Fibroblast of skin of left quadriceps (primary cell): ENCODE measurements at regions not wholly inside any gene's neighbourhood (a gene's known extent, or its start where the extent isn't known, plus 50 kb on each side); places are given as distances from the start of the nearest gene placed in this dataset.
"Not testable (repeated sequence)": the region's sequence is repeated elsewhere in the genome, so short reads cannot be mapped to it uniquely, and the experiment has no call there.

Source experiments
- DNase-seq, 2 experiments: peaks; one replicate each; pipeline ENCODE4 v3.0.0-alpha.2; 2013; ENCODE audit warnings: low read depth in 2 of 2

- DNase-seq, result no peak
Observed at GRCh38 chr6:109255087-109255486, 127.2 kb downstream of the CD164 start.

DNA sequence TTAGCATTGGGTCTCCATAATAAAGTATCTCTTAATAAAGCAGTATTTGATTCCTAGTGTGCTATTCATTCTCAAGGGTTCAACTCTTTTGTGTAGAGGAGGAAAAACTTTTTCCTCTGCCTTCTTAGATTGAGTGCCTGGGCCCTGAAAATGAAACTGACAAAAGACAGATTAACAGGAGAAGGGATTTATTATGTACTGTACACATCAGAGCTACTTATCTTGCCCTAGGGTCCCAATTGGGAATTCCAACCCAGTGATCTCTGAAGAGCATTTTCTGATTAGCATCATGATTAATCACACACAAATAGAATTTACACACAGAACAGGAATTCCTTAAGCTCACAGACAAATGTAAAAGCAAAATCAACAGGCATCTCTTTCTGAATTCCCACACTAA is 128.9 kb downstream of the CD164 start:
- no peak for DNase-seq

GRCh38 chr6:109252261-109253041 is 129.8 kb downstream of the CD164 start:
- DNase-seq, result no peak

- no peak for DNase-seq
Observed at GRCh38 chr6:109251839-109252238, 130.4 kb downstream of the CD164 start.

GRCh38 chr6:109250544-109251156 is 131.6 kb downstream of the CD164 start:
- DNase-seq, result not testable (repeated sequence)

DNA sequence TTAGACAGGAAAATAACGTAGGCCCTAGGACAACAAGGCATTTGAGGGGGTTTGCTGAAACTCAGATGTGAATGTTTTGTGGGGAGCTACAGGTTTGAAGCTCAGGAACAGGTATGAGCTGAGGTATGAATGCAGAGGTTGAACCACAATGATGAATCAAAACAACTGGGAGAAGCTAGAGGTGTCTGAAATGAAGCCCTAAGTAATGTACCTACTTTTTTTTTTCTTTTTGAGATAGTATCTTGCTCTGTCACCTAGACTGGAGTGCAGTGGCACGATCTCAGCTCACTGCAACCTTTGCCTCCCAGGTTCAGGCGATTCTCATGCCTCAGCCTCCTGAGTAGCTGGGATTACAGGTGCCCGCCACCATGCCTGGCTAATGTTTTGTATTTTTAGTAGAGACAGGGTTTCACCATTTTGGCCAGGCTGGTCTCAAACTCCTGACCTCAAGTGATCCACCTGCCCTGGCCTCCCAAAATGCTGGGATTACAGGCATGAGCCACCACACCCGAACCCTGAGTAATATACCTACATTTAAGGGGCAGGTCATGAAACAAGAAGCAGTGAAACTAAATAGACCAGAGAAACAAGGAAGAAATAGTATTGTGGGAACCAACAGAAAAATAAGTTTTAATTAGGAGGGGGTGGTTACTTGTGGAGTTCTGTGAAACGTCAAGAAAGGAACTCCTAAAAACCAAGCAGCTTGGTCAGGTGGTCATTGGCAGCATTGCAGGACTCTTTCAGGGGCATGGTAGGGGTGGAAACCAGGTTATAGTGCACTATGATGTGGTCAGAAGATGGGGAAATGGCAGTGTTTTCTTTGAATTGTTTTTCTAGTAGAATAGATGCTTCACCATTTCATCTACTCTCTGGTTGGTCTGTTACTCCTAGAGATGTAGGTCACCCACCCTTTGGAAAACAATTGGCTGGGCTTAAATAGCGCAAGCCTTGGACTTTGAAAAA is 138.1 kb downstream of the CD164 start:
- no peak for DNase-seq

DNA sequence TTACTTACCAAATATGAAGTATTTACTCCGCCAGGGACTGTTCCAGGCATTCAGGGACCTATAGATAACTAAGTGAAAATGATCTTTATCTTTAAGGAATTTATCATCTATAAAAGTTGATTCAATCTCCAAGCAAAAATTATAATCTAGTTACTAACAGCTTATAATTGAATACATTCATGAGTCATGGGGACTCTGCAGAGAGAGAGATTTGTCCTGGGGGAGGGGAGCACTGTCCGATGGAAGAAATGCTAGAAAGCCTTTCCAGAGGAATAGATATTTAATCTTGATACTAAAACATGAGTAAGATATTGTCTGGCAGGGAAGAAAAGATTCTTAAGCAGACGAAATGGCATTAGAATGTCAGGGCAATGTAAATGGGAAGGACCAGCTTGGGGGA is 139.3 kb downstream of the CD164 start:
- no peak for DNase-seq

DNA sequence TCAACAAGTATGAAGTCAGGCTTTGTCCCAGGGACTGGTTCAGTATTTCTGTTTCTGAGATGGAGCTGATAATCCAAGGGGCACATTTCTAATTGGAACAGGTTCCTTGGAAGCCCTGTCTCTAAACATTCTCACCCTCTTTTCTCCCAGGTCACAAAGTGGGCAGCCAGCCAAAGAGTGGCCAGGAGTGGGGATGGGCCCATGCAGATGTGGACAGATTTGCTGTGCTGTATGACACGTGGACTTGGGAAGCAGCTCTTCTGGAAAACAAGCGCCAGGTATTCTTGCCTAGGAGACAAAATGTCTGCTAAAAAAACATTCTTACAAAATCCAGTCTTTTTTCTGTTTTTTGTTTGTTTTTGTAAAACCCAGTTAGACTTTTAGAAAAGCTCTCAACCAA is 140.2 kb downstream of the CD164 start:
- DNase-seq, result no peak

DNA sequence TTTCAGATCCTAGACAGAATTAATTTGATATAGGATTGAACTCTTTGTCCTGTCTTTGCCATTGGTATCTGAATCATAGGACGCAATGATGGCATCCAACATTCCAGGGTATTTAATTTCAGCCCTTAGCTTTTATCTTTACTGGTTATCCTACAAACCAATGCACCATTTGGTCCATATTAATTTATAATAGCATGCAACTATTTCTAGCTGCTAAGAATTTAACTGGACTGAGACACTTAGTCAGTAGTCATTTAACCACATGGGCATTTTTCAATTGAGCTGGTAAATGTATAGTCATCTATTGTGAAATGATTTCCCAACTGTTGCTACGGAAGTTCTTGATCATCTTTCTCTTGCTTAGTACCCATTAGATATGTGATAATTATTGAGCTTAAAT is 141.1 kb downstream of the CD164 start:
- peak; percentile 73 for DNase-seq

- no peak for DNase-seq
Observed at GRCh38 chr6:109240370-109241084, 141.7 kb downstream of the CD164 start.

DNA sequence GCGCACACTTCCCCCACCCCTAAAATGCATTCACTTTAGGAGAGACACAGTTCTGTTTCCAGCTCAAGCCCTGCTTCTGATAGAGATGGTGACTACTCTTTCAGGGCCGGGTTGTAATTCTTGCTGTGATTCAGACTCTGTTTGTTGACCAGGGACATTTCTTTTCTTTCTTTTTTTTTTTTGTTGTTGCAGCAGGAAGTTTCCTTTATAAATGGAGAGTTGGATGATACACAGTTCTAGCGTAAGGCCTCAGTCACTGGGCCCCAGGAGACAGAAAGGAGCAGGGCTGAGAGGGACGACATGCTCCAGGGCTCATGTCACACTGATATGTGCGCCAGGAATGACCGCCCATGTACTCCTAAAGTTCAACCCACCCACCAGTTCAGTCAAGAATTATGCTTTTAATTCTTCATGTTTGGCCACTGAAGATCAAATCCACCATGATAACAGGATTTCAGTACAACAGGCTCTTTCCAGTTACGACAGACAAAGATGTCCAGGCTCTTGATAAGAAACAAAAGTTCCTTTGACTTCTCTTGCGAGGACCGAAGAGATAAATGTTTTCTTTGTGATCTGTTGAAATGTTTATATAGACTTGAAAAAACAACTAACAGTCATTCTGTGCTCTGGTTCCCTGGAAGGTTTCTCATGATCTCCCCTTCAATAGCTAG is 142.5 kb downstream of the CD164 start:
- no peak for DNase-seq

- DNase-seq, result no peak
Observed at GRCh38 chr6:109239160-109239559, 143.1 kb downstream of the CD164 start.

- no peak for DNase-seq
Observed at GRCh38 chr6:109238396-109238795, 143.1 kb downstream of the CEP57L1 start.

DNA sequence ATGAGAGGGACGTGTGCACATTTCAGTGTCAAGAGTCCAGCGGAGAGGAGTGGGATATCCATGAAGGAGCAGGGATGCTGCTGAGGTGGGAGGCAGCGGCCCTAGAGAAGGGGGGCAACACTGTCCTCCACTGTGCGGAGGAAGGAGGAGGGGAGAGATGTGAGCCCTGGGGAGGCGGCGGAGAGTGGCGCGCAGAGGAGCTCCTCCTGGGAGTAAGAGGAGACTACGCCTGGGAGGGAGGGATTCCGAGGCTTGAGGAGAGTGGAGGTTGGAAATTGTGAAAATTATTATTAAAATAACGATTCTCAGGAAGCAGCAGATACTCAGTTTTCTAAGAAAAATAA is 142.7 kb downstream of the CEP57L1 start:
- DNase-seq, result no peak

DNA sequence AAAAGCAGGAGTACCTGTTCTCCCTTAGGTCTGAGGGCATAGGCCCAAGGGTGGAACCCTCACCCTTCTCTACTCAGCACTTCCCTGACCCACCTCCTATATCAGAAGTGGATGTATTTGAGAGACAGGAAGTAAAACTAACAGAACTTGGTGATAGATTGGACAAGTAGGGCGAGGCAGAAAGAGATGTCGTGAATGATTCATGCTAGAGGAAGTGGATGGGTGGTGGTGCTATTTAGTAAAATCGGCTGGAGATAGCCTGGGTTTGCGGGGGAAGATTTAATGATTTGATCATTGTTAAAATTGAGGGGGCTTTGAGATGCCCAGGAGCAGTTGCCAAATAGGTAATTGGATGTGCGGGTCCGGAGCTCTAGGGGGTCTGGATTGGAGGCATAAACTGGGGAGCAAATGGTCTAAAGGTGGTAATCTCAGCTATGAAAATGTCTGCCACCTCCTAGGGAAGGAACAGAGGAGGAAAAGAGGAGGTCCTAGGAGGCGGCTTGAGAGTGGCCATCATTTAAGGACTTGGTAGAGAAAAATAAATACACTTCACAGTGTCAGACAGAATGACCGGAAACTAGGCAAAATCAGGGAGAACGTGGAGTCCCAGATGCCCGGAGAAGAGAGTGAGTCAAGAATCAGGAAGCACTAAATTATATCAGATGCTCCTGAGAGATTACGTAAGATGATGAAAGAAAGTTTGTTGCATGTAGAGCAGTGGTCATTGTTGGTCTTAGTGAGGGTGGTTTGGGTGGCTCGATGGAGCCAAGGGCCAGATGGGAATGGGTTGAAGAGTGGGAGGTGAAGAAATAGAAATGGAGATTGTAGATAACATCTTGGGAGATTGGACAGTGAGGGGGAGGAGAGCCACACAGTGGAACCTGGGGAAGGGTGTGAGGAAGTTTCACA is 142.0 kb downstream of the CEP57L1 start:
- no peak for DNase-seq

DNA sequence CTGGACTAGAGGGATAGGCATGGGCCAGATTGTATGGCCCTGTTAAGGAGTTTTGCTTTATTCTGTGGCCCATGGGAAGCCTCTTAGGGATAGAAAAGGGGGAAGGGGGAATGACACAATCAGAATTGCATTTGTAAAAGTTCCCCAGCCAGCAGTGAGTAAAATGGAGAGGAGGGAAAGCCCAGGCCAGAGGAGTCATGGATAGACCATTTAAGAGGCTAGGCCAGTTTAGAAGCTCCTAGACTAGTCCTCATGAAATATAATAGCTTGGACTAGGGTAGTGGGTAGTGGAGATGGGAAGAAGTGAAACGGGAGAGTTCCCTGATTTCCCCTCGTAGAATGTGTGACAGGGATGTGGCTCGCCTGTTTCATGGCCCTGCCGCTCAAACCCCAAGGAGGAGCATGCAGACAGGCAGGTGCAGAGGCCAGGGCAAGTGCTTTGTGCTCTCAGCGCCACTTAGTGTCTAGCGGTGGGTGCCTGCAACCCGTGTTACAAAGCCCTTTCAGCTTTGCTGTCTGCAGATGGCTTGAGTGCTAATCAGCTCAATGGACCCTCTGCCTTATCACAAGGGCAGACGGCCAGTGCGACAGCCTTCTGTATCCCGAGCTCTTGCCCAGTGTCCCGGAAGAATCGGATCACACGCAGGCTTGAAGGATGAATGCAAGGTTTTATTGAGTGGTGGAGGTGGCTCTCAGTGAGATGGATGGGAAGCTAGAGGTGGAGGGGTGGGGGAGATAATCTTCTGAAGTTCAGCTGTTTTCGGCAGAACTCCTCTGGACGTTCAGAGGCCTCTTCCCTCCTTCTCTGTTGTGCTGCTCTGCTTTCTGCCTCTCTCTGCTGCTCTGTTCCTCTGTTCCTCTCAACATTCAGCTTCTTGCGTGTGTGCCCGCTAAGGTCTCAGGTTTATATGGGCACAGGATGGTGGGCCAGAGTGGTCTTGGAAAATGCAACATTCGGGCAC is 141.1 kb downstream of the CEP57L1 start:
- no peak for DNase-seq

GRCh38 chr6:109235481-109236038 is 140.3 kb downstream of the CEP57L1 start:
- DNase-seq, result no peak

DNA sequence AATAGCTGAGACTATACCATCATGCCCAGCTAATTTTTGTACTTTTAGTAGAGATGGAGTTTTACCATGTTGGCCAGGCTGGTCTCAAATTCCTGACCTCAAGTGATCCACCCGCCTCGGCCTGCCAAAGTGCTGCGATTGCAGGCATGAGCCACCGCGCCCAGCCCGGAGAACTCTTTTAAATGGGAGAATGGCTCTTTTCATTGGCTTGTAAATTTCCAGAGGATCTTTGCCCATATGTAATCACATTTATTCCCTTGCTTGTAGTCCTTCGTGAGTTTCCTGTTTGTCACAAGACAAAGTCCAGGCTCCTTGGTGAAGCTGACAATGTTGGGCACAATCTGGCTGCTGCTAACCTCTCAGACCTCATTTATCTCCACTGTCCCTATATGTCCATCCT is 135.1 kb downstream of the CEP57L1 start:
- no peak for DNase-seq

GRCh38 chr6:109229536-109229935 is 134.2 kb downstream of the CEP57L1 start:
- DNase-seq, result no peak
